ENCODE measurements at regions not wholly inside any gene's neighbourhood (a gene's known extent, or its start where the extent isn't known, plus 50 kb on each side); places are given as distances from the start of the nearest gene placed in this dataset.
A peak's percentile ranks its signal among the peaks of the same experiment; 100 is the strongest.

- no peak for DNase-seq
Measured at GRCh38 chr2:152227969-152228592, 52.5 kb upstream of the STAM2 start.

GRCh38 chr2:152231446-152231845 lies 55.9 kb upstream of the STAM2 start:
- DNase-seq: no peak

- DNase-seq: no peak
Measured at GRCh38 chr2:152234277-152234676, 58.7 kb upstream of the STAM2 start.

GRCh38 chr2:152236191-152236925 lies 60.8 kb upstream of the STAM2 start:
- no peak for DNase-seq

GRCh38 chr2:152238016-152238415 lies 62.5 kb upstream of the STAM2 start:
- no peak for DNase-seq

- DNase-seq: no peak
Measured at GRCh38 chr2:152240559-152241231, 65.1 kb upstream of the STAM2 start.

GRCh38 chr2:152241948-152242729 lies 66.6 kb upstream of the STAM2 start:
- DNase-seq: no peak

GRCh38 chr2:152242787-152243472 lies 67.4 kb upstream of the STAM2 start:
- no peak for DNase-seq

- DNase-seq: peak; percentile 9
Measured at GRCh38 chr2:152243761-152244640, 68.4 kb upstream of the STAM2 start.

GRCh38 chr2:152245653-152246052 lies 70.1 kb upstream of the STAM2 start:
- no peak for DNase-seq

- DNase-seq: no peak
Measured at GRCh38 chr2:152246686-152247336, 71.2 kb upstream of the STAM2 start.

- no peak for DNase-seq
Measured at GRCh38 chr2:152247337-152247695, 71.8 kb upstream of the STAM2 start.

- DNase-seq: no peak
Measured at GRCh38 chr2:152250421-152251100, 75.0 kb upstream of the STAM2 start.

- DNase-seq: no peak
Measured at GRCh38 chr2:152251211-152251610, 75.6 kb upstream of the STAM2 start.

- DNase-seq: no peak
Measured at GRCh38 chr2:152251811-152252210, 76.2 kb upstream of the STAM2 start.

- no peak for DNase-seq
Measured at GRCh38 chr2:152254486-152254885, 78.9 kb upstream of the STAM2 start.

- DNase-seq: no peak
Measured at GRCh38 chr2:152254976-152255375, 79.4 kb upstream of the STAM2 start.

- no peak for DNase-seq
Measured at GRCh38 chr2:152255918-152256317, 79.1 kb upstream of the FMNL2 start.

- DNase-seq: no peak
Measured at GRCh38 chr2:152260939-152261338, 74.0 kb upstream of the FMNL2 start.

GRCh38 chr2:152263911-152264310 lies 71.1 kb upstream of the FMNL2 start:
- DNase-seq: no peak

All from retina (tissue), 1 donor.